ENCODE measurements at regions not wholly inside any gene's neighbourhood (a gene's known extent, or its start where the extent isn't known, plus 50 kb on each side); places are given as distances from the start of the nearest gene placed in this dataset.

GRCh38 chr3:193851428-193851847, 258.4 kb downstream of the OPA1 start:
- 100% methylated on average over 3 of the region's 3 CpGs for WGBS (ENCODE audit: insufficient coverage)
- H3K36me3 ChIP-seq (ENCODE audit: control insufficient read depth, insufficient read depth, low read length), result no peaks in the 10 kb centered on the region
- H3K9me3 ChIP-seq (ENCODE audit: control insufficient read depth, insufficient read depth, low read length), result no peaks in the 10 kb centered on the region
- H3K27ac ChIP-seq (ENCODE audit: low read depth, low read length), result peak overlapping the region; percentile 75
- no peak overlapping the region for H3K4me3 ChIP-seq (ENCODE audit: low read depth, low read length)
- no peaks in the 10 kb centered on the region for H3K27me3 ChIP-seq (ENCODE audit: control insufficient read depth, insufficient read depth, low read length)
- peaks cover 8% of the 10 kb centered on the region for H3K4me1 ChIP-seq (ENCODE audit: control insufficient read depth, insufficient read depth, low read length)
- no peak for DNase-seq (ENCODE audit: low read depth in 4 of 6, low spot score in 6 of 6)

- no peaks in the 10 kb centered on the region for H3K27me3 ChIP-seq (ENCODE audit: control insufficient read depth, insufficient read depth, low read length)
- H3K4me3 ChIP-seq (ENCODE audit: low read depth, low read length), result no peak overlapping the region
- DNase-seq (ENCODE audit: low read depth in 4 of 6, low spot score in 6 of 6), result peak in 2 of 6 donors; percentile 40 to 63
- H3K4me1 ChIP-seq (ENCODE audit: control insufficient read depth, insufficient read depth, low read length), result peaks cover 8% of the 10 kb centered on the region
- no peaks in the 10 kb centered on the region for H3K36me3 ChIP-seq (ENCODE audit: control insufficient read depth, insufficient read depth, low read length)
- 14% methylated on average over 6 of the region's 13 CpGs for WGBS (ENCODE audit: insufficient coverage)
- H3K9me3 ChIP-seq (ENCODE audit: control insufficient read depth, insufficient read depth, low read length), result no peaks in the 10 kb centered on the region
- H3K27ac ChIP-seq (ENCODE audit: low read depth, low read length), result peak overlapping the region; percentile 75
These were observed 259.1 kb downstream of the OPA1 start for GRCh38 chr3:193851941-193852674.

- Histone ChIP-seq H3K4me3 (ENCODE audit: low read depth, low read length) (no peak overlapping the region), H3K27ac (ENCODE audit: low read depth, low read length) (no peak overlapping the region), H3K4me1 (ENCODE audit: control insufficient read depth, insufficient read depth, low read length) (peaks cover 8% of the 10 kb centered on the region), H3K27me3 (ENCODE audit: control insufficient read depth, insufficient read depth, low read length) (no peaks in the 10 kb centered on the region), H3K9me3 (ENCODE audit: control insufficient read depth, insufficient read depth, low read length) (no peaks in the 10 kb centered on the region), H3K36me3 (ENCODE audit: control insufficient read depth, insufficient read depth, low read length) (no peaks in the 10 kb centered on the region)
- DNase-seq (ENCODE audit: low read depth in 4 of 6, low spot score in 6 of 6), result no peak
- no CpG with 5 or more reads among the region's 1 CpG for WGBS (ENCODE audit: insufficient coverage)
These were observed 259.9 kb downstream of the OPA1 start for GRCh38 chr3:193852901-193853300.

- Histone ChIP-seq H3K27ac (ENCODE audit: low read depth, low read length) (no peak overlapping the region), H3K27me3 (ENCODE audit: control insufficient read depth, insufficient read depth, low read length) (no peaks in the 10 kb centered on the region)
These were observed 260.7 kb downstream of the OPA1 start for GRCh38 chr3:193853511-193854219.

GRCh38 chr3:193857996-193858395, 265.0 kb downstream of the OPA1 start:
- H3K9me3 ChIP-seq (ENCODE audit: control insufficient read depth, insufficient read depth, low read length), result no peaks in the 10 kb centered on the region
- no peak overlapping the region for H3K27ac ChIP-seq (ENCODE audit: low read depth, low read length)
- no peaks in the 10 kb centered on the region for H3K4me1 ChIP-seq (ENCODE audit: control insufficient read depth, insufficient read depth, low read length)
- DNase-seq (ENCODE audit: low read depth in 4 of 6, low spot score in 6 of 6), result peak in 1 of 6 donors; percentile 23
- H3K4me3 ChIP-seq (ENCODE audit: low read depth, low read length), result no peak overlapping the region
- WGBS (ENCODE audit: insufficient coverage), result 100% methylated on average over 2 of the region's 3 CpGs
- no peaks in the 10 kb centered on the region for H3K27me3 ChIP-seq (ENCODE audit: control insufficient read depth, insufficient read depth, low read length)
- no peaks in the 10 kb centered on the region for H3K36me3 ChIP-seq (ENCODE audit: control insufficient read depth, insufficient read depth, low read length)

More at GRCh38 chr3:193853511-193854219, 260.7 kb downstream of the OPA1 start:
- no CpG with 5 or more reads among the region's 3 CpGs for WGBS (ENCODE audit: insufficient coverage)
- H3K4me1 ChIP-seq (ENCODE audit: control insufficient read depth, insufficient read depth, low read length), result peaks cover 8% of the 10 kb centered on the region
- H3K36me3 ChIP-seq (ENCODE audit: control insufficient read depth, insufficient read depth, low read length), result no peaks in the 10 kb centered on the region
- no peak for DNase-seq (ENCODE audit: low read depth in 4 of 6, low spot score in 6 of 6)
- no peak overlapping the region for H3K4me3 ChIP-seq (ENCODE audit: low read depth, low read length)
- no peaks in the 10 kb centered on the region for H3K9me3 ChIP-seq (ENCODE audit: control insufficient read depth, insufficient read depth, low read length)

- Histone ChIP-seq H3K27ac (ENCODE audit: low read depth, low read length) (no peak overlapping the region), H3K4me1 (ENCODE audit: control insufficient read depth, insufficient read depth, low read length) (no peaks in the 10 kb centered on the region), H3K4me3 (ENCODE audit: low read depth, low read length) (no peak overlapping the region), H3K9me3 (ENCODE audit: control insufficient read depth, insufficient read depth, low read length) (no peaks in the 10 kb centered on the region), H3K27me3 (ENCODE audit: control insufficient read depth, insufficient read depth, low read length) (no peaks in the 10 kb centered on the region), H3K36me3 (ENCODE audit: control insufficient read depth, insufficient read depth, low read length) (no peaks in the 10 kb centered on the region)
- no peak for DNase-seq (ENCODE audit: low read depth in 4 of 6, low spot score in 6 of 6)
- 83% methylated on average over 1 of the region's 3 CpGs for WGBS (ENCODE audit: insufficient coverage)
These were observed 266.2 kb downstream of the OPA1 start for GRCh38 chr3:193859195-193859594.

GRCh38 chr3:193861012-193861411, 268.0 kb downstream of the OPA1 start:
- H3K9me3 ChIP-seq (ENCODE audit: control insufficient read depth, insufficient read depth, low read length), result no peaks in the 10 kb centered on the region
- no peaks in the 10 kb centered on the region for H3K36me3 ChIP-seq (ENCODE audit: control insufficient read depth, insufficient read depth, low read length)
- H3K27ac ChIP-seq (ENCODE audit: low read depth, low read length), result no peak overlapping the region
- 100% methylated on average over 1 of the region's 2 CpGs for WGBS (ENCODE audit: insufficient coverage)
- no peak for DNase-seq (ENCODE audit: low read depth in 4 of 6, low spot score in 6 of 6)
- no peaks in the 10 kb centered on the region for H3K27me3 ChIP-seq (ENCODE audit: control insufficient read depth, insufficient read depth, low read length)
- H3K4me3 ChIP-seq (ENCODE audit: low read depth, low read length), result no peak overlapping the region
- H3K4me1 ChIP-seq (ENCODE audit: control insufficient read depth, insufficient read depth, low read length), result no peaks in the 10 kb centered on the region

- H3K4me3 ChIP-seq (ENCODE audit: low read depth, low read length), result no peak overlapping the region
- peaks cover 4% of the 10 kb centered on the region for H3K27me3 ChIP-seq (ENCODE audit: control insufficient read depth, insufficient read depth, low read length)
- H3K9me3 ChIP-seq (ENCODE audit: control insufficient read depth, insufficient read depth, low read length), result no peaks in the 10 kb centered on the region
- H3K4me1 ChIP-seq (ENCODE audit: control insufficient read depth, insufficient read depth, low read length), result no peaks in the 10 kb centered on the region
- H3K36me3 ChIP-seq (ENCODE audit: control insufficient read depth, insufficient read depth, low read length), result no peaks in the 10 kb centered on the region
- DNase-seq (ENCODE audit: low read depth in 4 of 6, low spot score in 6 of 6), result no peak
- 75% methylated on average over 4 of the region's 4 CpGs for WGBS (ENCODE audit: insufficient coverage)
- H3K27ac ChIP-seq (ENCODE audit: low read depth, low read length), result no peak overlapping the region
These were observed 269.8 kb downstream of the OPA1 start for GRCh38 chr3:193862843-193863242.

- Histone ChIP-seq H3K4me1 (ENCODE audit: control insufficient read depth, insufficient read depth, low read length) (peaks cover 3% of the 10 kb centered on the region), H3K27ac (ENCODE audit: low read depth, low read length) (no peak overlapping the region), H3K36me3 (ENCODE audit: control insufficient read depth, insufficient read depth, low read length) (no peaks in the 10 kb centered on the region), H3K27me3 (ENCODE audit: control insufficient read depth, insufficient read depth, low read length) (peaks cover 11% of the 10 kb centered on the region), H3K4me3 (ENCODE audit: low read depth, low read length) (no peak overlapping the region), H3K9me3 (ENCODE audit: control insufficient read depth, insufficient read depth, low read length) (no peaks in the 10 kb centered on the region)
- no peak for DNase-seq (ENCODE audit: low read depth in 4 of 6, low spot score in 6 of 6)
- 82% methylated on average over 9 of the region's 9 CpGs for WGBS (ENCODE audit: insufficient coverage)
These were observed 270.8 kb downstream of the OPA1 start for GRCh38 chr3:193863657-193864357.
